ENCODE measurements at regions not wholly inside any gene's neighbourhood (a gene's known extent, or its start where the extent isn't known, plus 50 kb on each side); places are given as distances from the start of the nearest gene placed in this dataset.

GRCh38 chr5:6961837-6962635 lies 248.8 kb downstream of the TENT4A start:
- DNase-seq (no peak), ATAC-seq (ENCODE audit: poor library complexity) (no peak)
- intact Hi-C loops (cut with DNase I): no loop called here

- ATAC-seq (ENCODE audit: poor library complexity): no peak
- intact Hi-C loops (cut with DNase I): no loop called here
These were observed 263.7 kb downstream of the TENT4A start for GRCh38 chr5:6976971-6977370.

GRCh38 chr5:6979061-6979460 lies 265.8 kb downstream of the TENT4A start:
- intact Hi-C loops (cut with DNase I): no loop called here
- DNase-seq (no peak), ATAC-seq (ENCODE audit: poor library complexity) (no peak)

More at GRCh38 chr5:6976971-6977370, 263.7 kb downstream of the TENT4A start:
- DNase-seq: no peak

DNA sequence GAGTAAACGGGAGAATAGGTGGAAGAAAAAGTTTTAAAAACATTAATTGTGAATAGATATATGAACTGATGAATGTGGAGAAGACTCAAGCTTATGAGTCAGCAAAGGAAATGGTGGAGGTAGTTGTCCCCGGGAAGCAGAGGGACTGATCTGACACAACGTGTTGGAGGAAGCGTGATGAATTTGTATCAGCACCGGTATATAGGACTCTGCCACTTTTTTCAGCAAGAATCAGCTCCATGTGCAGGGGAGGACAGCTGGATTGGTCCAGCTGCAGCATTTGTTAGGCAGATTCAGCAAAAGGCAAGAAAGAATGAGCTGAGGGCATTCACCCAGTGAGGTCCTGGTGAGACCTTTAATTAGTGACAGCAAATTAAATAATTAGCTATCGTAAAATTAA lies 276.0 kb downstream of the TENT4A start:
- ATAC-seq (ENCODE audit: poor library complexity): no peak
- no peak for DNase-seq
- intact Hi-C loops (cut with DNase I): no loop called here

DNA sequence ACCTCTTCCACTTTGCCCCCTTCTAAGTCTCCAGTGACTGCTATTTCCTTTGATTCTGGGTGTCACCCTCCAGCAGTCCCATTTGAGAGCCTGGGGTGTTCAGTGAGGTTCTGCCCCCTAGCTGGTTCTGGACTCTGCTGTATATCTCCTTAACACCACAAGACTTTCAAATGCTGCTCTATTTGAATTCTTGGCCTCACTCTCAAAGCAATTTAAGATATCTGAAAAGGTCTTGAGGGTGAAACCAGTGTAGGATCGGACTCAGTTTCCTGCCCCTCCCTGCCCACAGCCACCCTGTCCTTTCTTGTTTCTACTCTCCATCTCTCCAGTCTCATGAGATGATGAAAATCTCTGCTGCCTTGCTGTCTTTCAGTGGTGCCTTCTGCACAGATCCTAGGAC lies 280.9 kb downstream of the TENT4A start:
- DNase-seq (no peak), ATAC-seq (ENCODE audit: poor library complexity) (no peak)
- intact Hi-C loops (cut with DNase I): no loop called here

DNA sequence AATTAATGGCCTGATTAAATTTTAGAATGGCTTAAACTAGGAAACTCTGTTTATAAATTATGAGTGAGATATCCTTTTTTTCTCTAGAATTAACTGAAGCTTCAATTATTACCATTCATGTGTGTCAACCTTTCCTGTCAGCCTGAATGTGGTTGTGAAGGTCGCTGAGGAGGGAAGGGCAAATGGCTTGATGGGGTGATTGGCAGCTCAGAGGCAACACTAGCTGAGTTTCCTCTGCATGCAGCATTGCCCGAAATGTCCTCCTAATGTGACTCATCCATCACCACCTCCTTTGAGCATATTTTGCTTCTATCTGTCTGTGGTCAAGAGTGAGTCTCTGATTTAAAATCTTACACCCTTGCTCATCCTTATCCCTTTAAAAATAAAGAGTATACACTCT lies 281.9 kb downstream of the TENT4A start:
- DNase-seq (no peak), ATAC-seq (ENCODE audit: poor library complexity) (no peak)
- intact Hi-C loops (cut with DNase I): no loop called here

DNA sequence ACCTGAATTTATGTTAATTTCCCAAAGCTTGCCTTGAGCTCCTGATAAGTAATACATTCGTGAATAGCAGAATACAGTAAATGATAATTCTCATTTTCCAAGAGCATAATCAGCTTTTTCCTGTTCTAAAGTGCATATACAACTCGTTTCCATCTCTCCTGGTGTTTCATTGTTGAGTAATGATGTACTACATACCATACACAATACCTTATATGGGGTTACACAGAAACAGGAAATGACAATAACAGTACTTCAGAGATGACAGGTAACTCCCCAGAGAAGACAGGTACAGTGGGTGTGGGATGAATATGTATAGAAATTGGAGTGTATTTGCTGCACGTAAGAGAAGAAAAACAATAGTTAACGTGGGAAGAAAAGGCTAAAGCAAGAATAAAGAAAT lies 287.1 kb downstream of the TENT4A start:
- DNase-seq (no peak), ATAC-seq (ENCODE audit: poor library complexity) (no peak)
- intact Hi-C loops (cut with DNase I): no loop called here

GRCh38 chr5:7010591-7010990 lies 297.4 kb downstream of the TENT4A start:
- DNase-seq: no peak
- intact Hi-C loops (cut with DNase I): no loop called here
- no peak for ATAC-seq (ENCODE audit: poor library complexity)

GRCh38 chr5:7012057-7012456 lies 298.8 kb downstream of the TENT4A start:
- no peak for ATAC-seq (ENCODE audit: poor library complexity)

DNA sequence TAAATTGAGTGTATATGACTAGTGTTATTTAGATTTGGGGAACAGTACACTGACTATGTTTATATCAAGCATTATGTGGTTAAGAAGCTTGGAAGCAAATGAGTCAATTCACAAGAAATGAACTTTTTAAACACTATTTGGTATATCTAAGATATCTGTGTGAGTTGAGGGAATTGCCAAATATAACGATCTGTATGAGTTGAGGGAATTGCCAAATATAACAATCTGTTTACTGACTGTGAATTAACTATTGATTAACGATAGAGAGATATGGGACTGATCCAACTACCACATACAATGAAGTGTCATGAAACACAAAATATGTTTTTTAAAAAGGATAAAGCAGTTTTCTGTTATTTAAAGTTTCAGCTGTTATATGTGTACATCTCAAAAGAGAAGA lies 301.4 kb downstream of the TENT4A start:
- intact Hi-C loops (cut with DNase I): no loop called here
- no peak for DNase-seq
- ATAC-seq (ENCODE audit: poor library complexity): no peak

More at GRCh38 chr5:7012057-7012456, 298.8 kb downstream of the TENT4A start:
- no peak for DNase-seq
- intact Hi-C loops (cut with DNase I): no loop called here

DNA sequence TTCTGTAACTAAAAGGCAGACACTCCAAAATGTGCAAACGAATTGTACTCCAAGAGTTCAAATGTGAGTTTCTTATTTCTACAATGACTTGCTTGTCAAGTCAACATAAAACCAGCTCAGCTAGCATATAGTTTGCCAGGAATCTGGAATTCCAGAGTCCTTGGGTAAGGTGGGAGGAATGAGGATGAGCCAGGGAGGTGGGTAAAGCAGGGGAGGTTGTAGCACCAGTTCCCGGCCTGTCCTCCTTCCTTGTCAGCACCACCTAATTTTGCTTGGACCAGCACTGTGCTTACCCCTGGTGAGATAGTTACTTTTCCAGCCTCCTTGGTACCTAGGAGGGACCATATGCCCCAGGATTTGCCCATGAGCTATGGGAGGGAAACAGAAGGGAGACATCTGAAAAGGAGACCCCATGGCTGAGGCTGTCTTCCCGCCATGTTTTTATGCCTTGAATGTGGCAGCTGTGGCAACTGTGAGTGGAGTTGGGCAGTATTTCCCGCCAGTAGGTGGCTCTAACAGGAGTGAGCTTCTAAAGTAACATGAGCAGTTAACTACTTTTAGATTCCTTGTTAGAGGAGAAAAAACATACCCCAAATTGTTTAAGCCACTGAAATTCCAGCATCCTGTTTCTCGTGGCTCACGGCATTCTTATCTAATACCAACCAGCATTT lies 302.5 kb downstream of the TENT4A start:
- intact Hi-C loops (cut with DNase I): no loop called here
- ATAC-seq (ENCODE audit: poor library complexity): no peak
- DNase-seq: no peak

DNA sequence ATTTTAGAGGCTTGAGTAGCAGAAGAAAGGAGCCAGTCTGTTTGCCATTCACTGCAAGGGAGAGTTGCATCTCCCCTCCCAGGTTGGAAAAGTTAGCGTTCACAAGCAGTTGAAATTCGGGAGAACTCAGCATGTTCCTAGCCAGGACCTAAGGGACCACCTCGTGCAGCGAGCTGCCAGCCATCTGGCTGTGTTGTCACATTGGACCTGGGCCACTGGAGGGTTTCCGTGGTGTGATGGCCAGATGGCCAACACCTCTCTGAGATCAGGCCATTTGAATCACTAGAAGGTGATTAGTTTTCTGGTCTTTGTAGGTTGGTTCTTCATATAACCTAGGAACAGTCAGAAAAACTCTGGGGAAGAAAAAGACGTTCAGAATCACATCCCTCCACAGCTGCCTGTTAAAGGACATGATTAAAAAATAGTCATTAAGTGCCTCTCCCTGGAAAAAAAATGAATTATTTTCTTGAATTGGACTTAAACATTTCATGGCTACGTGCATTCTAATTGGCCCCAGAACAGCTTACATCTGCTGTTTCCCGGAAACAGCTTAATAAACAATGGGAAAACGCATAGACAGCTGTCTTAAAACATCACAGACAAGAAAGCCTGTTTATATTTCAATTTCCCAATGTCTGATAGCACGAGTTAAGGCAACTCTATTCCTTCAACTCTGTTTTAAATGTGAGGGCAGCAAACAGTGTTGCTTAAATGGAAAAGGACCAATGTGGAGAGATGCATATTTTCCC lies 303.9 kb downstream of the TENT4A start:
- intact Hi-C loops (cut with DNase I): no loop called here
- no peak for ATAC-seq (ENCODE audit: poor library complexity)
- DNase-seq: no peak

DNA sequence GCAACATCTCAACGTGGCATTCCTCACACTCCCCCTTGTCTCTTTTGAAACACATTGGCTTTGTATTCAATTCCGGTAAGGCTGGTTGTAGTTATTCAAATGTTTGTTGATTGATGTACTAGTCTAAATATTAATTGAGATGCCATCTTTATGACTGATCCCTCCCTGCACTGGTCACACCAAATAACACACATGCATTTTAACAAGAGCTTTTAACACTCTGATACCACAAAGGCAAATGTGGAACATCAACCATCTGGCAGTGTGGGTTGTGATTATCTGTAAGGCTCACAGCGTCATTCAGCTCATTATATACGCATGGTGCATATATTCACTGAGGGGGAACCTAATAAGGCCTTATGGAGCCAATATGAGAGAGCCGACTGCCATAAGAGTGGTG lies 305.0 kb downstream of the TENT4A start:
- intact Hi-C loops (cut with DNase I): no loop called here
- DNase-seq: no peak
- ATAC-seq (ENCODE audit: poor library complexity): no peak

DNA sequence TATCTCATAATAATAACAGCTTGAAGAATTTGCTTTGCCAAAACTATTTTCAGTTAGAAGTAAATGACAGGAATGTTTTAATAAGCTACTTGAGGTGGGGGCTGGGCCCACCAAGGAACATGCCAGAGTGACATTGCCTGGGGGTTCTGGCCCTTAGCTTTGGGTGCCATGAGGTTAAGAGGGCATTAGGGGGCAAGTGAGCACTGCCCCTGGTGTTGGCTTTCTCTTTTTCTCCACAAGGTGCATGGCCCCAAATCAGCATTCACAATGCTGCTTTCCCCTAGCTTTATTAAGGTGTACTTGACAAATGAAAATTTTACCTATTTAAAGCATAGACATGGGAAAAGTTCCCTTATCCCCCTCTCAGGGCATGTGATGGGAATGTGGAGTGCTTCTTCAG lies 305.4 kb downstream of the TENT4A start:
- DNase-seq (no peak), ATAC-seq (ENCODE audit: poor library complexity) (no peak)
- intact Hi-C loops (cut with DNase I): no loop called here

DNA sequence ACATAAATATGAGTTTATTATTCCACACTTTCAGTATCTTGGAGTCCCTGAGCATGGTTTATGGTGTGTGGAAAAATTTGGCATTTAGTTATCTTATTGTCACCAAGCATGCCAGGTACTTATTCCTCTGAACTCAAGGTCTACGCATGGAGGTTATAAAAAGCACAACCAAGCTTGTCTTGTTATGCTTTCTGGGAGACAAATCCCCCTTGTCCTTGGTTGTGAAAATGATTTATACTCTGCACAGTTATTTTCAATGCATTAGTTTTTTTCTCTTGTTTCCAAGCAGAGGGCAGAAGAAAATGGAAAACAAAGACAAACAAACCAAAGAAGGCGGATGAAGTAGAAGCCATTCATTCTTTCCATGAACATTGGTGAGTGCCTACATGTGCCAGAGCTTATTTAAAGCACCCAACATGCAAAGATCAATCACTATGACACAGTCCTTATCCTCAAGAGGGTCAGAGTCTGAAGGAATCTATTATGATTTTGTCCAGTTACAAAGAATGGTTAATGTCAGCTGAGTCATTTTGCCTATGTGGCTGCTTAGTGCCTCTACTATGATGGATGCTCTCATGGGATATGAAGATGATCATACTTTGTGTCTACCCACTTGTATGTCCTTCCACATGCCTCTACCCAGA lies 323.1 kb downstream of the TENT4A start:
- DNase-seq: no peak
- no peak for ATAC-seq (ENCODE audit: poor library complexity)
- intact Hi-C loops (cut with DNase I): no loop called here

DNA sequence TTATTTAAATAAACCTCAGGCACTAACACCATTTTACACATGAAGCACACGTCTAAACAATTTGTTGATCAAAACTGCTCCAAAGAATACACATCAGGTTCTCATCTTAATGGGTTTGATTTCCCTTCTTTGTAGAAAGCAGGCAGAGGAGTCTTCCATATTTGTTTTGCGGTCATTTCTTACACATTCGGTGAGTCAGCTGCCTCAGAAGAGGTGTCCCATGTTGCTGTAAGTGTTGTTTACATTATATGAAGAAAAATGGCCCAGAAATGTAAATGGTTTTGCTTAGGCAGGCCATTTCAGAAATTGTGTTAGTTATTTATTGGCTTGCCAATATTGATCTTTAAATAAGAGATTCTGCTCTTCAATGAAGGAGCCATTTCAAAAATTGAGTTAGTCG lies 325.8 kb downstream of the TENT4A start:
- ATAC-seq (ENCODE audit: poor library complexity): no peak
- intact Hi-C loops (cut with DNase I): no loop called here
- no peak for DNase-seq

DNA sequence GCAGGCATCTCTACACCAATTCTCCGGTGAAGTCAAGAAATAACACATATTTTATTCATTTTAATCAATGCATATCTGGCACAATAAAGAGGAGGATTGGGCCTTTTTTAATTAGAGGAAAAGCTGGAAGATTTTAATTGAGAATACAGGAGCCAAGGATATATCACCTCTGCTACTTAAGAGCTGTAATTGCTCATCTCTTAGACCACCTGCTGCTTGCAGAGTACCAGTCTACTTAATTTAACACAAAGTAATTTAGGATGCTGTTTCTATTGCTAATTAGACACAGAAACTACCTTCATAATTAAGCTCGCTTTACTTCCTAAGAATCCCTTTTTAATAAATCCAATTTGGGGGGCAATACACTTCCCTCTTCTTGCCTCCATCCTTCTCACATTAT lies 326.9 kb downstream of the TENT4A start:
- ATAC-seq (ENCODE audit: poor library complexity) (no peak), DNase-seq (no peak)
- intact Hi-C loops (cut with DNase I): no loop called here

DNA sequence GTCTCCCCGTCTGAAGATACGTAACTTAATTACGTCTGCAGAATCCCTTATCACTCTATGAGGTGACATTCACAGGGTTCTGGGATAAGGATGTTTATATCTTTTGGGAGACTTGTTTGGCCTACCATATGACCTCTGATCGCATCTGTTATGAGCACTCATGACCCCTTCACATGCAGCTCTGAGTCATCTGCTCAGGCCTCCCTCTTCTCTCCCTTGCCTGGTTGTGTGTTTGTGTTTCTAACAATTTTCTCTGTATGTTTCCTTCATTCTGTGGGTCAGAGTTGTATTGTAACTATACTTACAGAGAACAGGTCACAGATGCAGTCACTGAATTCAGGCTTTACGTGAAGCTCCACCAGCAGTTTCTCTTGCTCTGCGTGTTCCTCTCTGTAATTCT lies 330.6 kb downstream of the TENT4A start:
- ATAC-seq (ENCODE audit: poor library complexity): no peak

GRCh38 chr5:7047511-7048261 lies 334.5 kb downstream of the TENT4A start:
- no peak for ATAC-seq (ENCODE audit: poor library complexity)
- DNase-seq: no peak
- intact Hi-C loops (cut with DNase I): no loop called here

More for the DNA sequence above, 330.6 kb downstream of the TENT4A start:
- intact Hi-C loops (cut with DNase I): no loop called here
- DNase-seq: no peak

Data from Right ventricle myocardium superior (tissue), 1 donor.